ENCODE measurements at regions not wholly inside any gene's neighbourhood (a gene's known extent, or its start where the extent isn't known, plus 50 kb on each side); places are given as distances from the start of the nearest gene placed in this dataset.
"Not testable (repeated sequence)": the region's sequence is repeated elsewhere in the genome, so short reads cannot be mapped to it uniquely, and the experiment has no call there.

GRCh38 chr2:37744010-37744409 is 72.6 kb upstream of the CDC42EP3 start:
- CTCF ChIA-PET: no interaction called here
- DNase-seq: no peak
- no peaks in the 10 kb centered on the region for H3K9me3 Mint-ChIP-seq
- intact Hi-C loops (cut with micrococcal nuclease): no loop called here
- no peak overlapping the region for H3K4me3 Mint-ChIP-seq
- no peak overlapping the region for H3K27ac Mint-ChIP-seq
- H3K4me1 Mint-ChIP-seq (ENCODE audit: low read depth): peaks cover 5% of the 10 kb centered on the region
- no peaks in the 10 kb centered on the region for H3K36me3 Mint-ChIP-seq (ENCODE audit: low read depth)
- H3K27me3 Mint-ChIP-seq (ENCODE audit: low read depth): no peaks in the 10 kb centered on the region

GRCh38 chr2:37744961-37745360 is 73.5 kb upstream of the CDC42EP3 start:
- H3K27me3 Mint-ChIP-seq (ENCODE audit: low read depth); H3K4me3 Mint-ChIP-seq; intact Hi-C loops (cut with micrococcal nuclease); H3K9me3 Mint-ChIP-seq; DNase-seq; H3K27ac Mint-ChIP-seq; H3K4me1 Mint-ChIP-seq (ENCODE audit: low read depth); H3K36me3 Mint-ChIP-seq (ENCODE audit: low read depth); CTCF ChIA-PET: not testable (repeated sequence)

DNA sequence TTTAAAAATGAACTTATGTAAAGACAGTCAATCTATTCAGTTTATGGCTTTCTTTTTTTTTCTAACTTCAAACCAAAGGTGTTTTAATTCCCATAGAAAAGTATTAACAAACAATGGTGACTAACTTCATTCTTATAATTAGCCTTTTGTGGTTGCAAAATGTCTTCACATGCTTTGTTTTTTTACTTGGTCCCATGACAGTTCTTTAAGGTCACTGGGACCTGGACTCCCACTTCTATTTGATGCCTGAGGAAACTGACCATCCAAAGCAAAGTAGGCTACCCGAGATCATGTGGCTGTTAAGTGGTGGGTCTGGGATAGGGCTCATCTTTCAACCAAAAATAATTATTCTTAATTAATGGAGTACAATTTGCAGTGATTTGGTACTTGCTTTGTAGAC is 74.6 kb upstream of the CDC42EP3 start:
- CTCF ChIA-PET: not testable (repeated sequence)

GRCh38 chr2:37746883-37747282 is 75.4 kb upstream of the CDC42EP3 start:
- no peak overlapping the region for H3K4me3 Mint-ChIP-seq
- no peak overlapping the region for H3K27ac Mint-ChIP-seq
- CTCF ChIA-PET: no interaction called here
- no peaks in the 10 kb centered on the region for H3K9me3 Mint-ChIP-seq
- intact Hi-C loops (cut with micrococcal nuclease): no loop called here
- no peaks in the 10 kb centered on the region for H3K4me1 Mint-ChIP-seq (ENCODE audit: low read depth)
- DNase-seq: no peak
- H3K27me3 Mint-ChIP-seq (ENCODE audit: low read depth): no peaks in the 10 kb centered on the region
- no peaks in the 10 kb centered on the region for H3K36me3 Mint-ChIP-seq (ENCODE audit: low read depth)

More for the DNA sequence above, 74.6 kb upstream of the CDC42EP3 start:
- intact Hi-C loops (cut with micrococcal nuclease); H3K36me3 Mint-ChIP-seq (ENCODE audit: low read depth); DNase-seq; H3K27ac Mint-ChIP-seq; H3K4me1 Mint-ChIP-seq (ENCODE audit: low read depth); H3K9me3 Mint-ChIP-seq; H3K27me3 Mint-ChIP-seq (ENCODE audit: low read depth); H3K4me3 Mint-ChIP-seq: not testable (repeated sequence)

- Mint-ChIP-seq H3K27ac (no peak overlapping the region), H3K4me1 (ENCODE audit: low read depth) (no peaks in the 10 kb centered on the region), H3K27me3 (ENCODE audit: low read depth) (no peaks in the 10 kb centered on the region), H3K36me3 (ENCODE audit: low read depth) (no peaks in the 10 kb centered on the region), H3K4me3 (no peak overlapping the region), H3K9me3 (no peaks in the 10 kb centered on the region)
- CTCF ChIA-PET: interaction anchor here (1.4 kb wide), 1 partner anchor 11 kb away, joined by 3 read pairs; no protein-coding TSS in a partner anchor
- intact Hi-C loops (cut with micrococcal nuclease): no loop called here
- DNase-seq: no peak
Measured at GRCh38 chr2:37748541-37748940, 77.1 kb upstream of the CDC42EP3 start.

DNA sequence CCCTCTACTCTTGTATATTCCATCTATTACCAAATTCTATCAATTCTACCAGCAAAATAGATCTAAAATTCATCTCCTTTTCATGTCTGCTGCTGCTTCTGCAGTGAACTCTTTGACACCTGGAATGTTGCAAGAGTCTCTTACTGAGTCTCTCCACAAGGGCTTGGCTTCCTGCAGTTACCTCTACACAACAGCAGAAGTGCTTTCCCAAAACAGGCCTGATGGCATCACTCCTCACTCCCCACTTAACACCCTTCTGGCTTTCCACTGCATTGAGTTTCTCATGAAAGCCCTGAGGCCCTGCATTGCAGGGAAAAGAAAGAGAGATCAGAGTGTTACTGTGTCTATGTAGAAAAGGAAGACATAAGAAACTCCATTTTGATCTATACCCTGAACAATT is 78.8 kb upstream of the CDC42EP3 start:
- CTCF ChIA-PET; H3K4me1 Mint-ChIP-seq (ENCODE audit: low read depth); intact Hi-C loops (cut with micrococcal nuclease); DNase-seq; H3K27me3 Mint-ChIP-seq (ENCODE audit: low read depth); H3K36me3 Mint-ChIP-seq (ENCODE audit: low read depth); H3K9me3 Mint-ChIP-seq; H3K4me3 Mint-ChIP-seq; H3K27ac Mint-ChIP-seq: not testable (repeated sequence)

GRCh38 chr2:37752766-37753165 is 81.3 kb upstream of the CDC42EP3 start:
- CTCF ChIA-PET: interaction anchor here (1.0 kb wide), 1 partner anchor 124 kb away, joined by 3 read pairs; no protein-coding TSS in a partner anchor
- intact Hi-C loops (cut with micrococcal nuclease): no loop called here
- DNase-seq: no peak
- H3K27me3 Mint-ChIP-seq (ENCODE audit: low read depth): no peaks in the 10 kb centered on the region
- no peak overlapping the region for H3K4me3 Mint-ChIP-seq
- no peaks in the 10 kb centered on the region for H3K9me3 Mint-ChIP-seq
- H3K27ac Mint-ChIP-seq: no peak overlapping the region
- no peaks in the 10 kb centered on the region for H3K36me3 Mint-ChIP-seq (ENCODE audit: low read depth)
- no peaks in the 10 kb centered on the region for H3K4me1 Mint-ChIP-seq (ENCODE audit: low read depth)

GRCh38 chr2:37753758-37754157 is 82.3 kb upstream of the CDC42EP3 start:
- no peaks in the 10 kb centered on the region for H3K36me3 Mint-ChIP-seq (ENCODE audit: low read depth)
- CTCF ChIA-PET: interaction anchor here (0.6 to 0.9 kb wide), 2 partner anchors 10 to 80 kb away, joined by 3 read pairs; no protein-coding TSS in a partner anchor
- no peak overlapping the region for H3K4me3 Mint-ChIP-seq
- no peaks in the 10 kb centered on the region for H3K9me3 Mint-ChIP-seq
- DNase-seq: no peak
- intact Hi-C loops (cut with micrococcal nuclease): no loop called here
- H3K27me3 Mint-ChIP-seq (ENCODE audit: low read depth): no peaks in the 10 kb centered on the region
- H3K27ac Mint-ChIP-seq: no peak overlapping the region
- H3K4me1 Mint-ChIP-seq (ENCODE audit: low read depth): no peaks in the 10 kb centered on the region

DNA sequence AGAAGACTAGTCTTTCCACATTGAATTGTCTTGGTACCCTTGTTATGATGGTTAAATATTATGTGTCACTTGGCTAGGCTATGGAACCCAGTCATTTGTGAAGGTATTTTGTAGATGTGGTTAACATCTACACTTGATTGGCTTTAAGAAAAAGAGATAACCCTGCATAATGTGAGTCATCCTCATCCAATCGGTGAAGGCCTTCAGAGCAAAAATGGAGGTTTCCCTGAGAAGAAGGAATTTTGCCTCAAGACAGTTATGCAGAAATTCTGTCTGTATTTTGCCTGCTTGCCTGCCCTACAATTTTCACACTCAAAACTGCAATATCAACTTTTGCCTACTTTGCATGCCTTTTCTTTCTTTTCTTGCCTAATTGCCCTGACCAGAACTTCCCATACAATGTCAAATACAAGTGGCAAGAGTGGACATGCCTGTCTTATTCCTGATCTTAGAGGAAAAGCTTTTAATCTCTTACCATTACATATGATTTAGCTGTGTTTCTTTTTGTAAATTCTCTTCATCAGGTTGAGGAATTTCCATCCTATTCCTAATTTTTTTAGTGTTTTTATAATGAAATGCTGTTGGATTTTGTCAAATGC is 84.6 kb upstream of the CDC42EP3 start:
- H3K4me3 Mint-ChIP-seq; intact Hi-C loops (cut with micrococcal nuclease); H3K36me3 Mint-ChIP-seq (ENCODE audit: low read depth); H3K9me3 Mint-ChIP-seq; DNase-seq; H3K27me3 Mint-ChIP-seq (ENCODE audit: low read depth); H3K27ac Mint-ChIP-seq; H3K4me1 Mint-ChIP-seq (ENCODE audit: low read depth): not testable (repeated sequence)
- CTCF ChIA-PET: interaction anchor here (0.7 to 1.0 kb wide), 2 partner anchors 9 to 38 kb away, joined by 3 read pairs; no protein-coding TSS in a partner anchor

DNA sequence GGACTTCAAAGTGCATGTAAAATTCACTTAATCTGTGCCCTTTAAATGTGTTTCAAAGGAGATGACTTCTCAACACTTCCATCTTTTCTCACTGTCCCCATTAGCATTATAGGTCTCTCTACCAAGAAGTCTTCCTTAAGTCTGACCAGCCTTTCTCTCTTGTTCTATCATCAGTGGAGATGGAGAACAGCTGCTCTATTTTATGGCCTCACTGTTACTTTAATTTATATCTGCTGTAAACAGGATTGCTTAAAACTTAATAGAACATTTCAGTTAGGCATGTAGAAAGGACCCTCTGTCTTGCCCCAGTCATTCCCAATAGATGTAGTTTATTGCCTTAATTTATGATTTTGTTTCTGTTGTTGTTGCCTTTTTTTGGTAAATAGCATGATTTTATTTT is 86.0 kb upstream of the CDC42EP3 start:
- H3K4me1 Mint-ChIP-seq (ENCODE audit: low read depth); H3K27ac Mint-ChIP-seq; DNase-seq; H3K27me3 Mint-ChIP-seq (ENCODE audit: low read depth); H3K9me3 Mint-ChIP-seq; CTCF ChIA-PET; H3K36me3 Mint-ChIP-seq (ENCODE audit: low read depth); H3K4me3 Mint-ChIP-seq; intact Hi-C loops (cut with micrococcal nuclease): not testable (repeated sequence)

- H3K27ac Mint-ChIP-seq; H3K9me3 Mint-ChIP-seq; intact Hi-C loops (cut with micrococcal nuclease); CTCF ChIA-PET; H3K4me1 Mint-ChIP-seq (ENCODE audit: low read depth); H3K4me3 Mint-ChIP-seq; H3K36me3 Mint-ChIP-seq (ENCODE audit: low read depth); DNase-seq; H3K27me3 Mint-ChIP-seq (ENCODE audit: low read depth): not testable (repeated sequence)
Measured at GRCh38 chr2:37758141-37758601, 86.7 kb upstream of the CDC42EP3 start.

DNA sequence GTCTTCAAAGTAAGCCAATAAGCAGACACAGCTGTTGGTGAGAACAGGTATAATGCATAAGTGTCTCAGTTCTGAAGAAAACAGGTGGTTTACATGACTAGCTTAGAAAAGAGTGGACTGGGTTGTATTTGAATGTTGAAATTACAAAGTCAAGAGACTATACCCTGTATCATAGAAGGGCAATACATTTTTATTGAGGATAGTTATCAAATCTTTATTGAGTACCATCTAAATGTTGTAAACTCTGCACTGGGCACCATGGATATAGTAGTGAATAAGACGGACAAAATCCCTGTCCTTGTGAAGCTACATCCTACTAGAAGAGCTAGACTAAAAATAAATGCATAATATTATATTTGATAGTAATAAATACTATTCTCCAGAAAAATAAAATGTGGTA is 88.5 kb upstream of the CDC42EP3 start:
- CTCF ChIA-PET: interaction anchor here (0.6 kb wide), 1 partner anchor 123 kb away, joined by 3 read pairs; no protein-coding TSS in a partner anchor
- H3K4me3 Mint-ChIP-seq; H3K27ac Mint-ChIP-seq; H3K4me1 Mint-ChIP-seq (ENCODE audit: low read depth); intact Hi-C loops (cut with micrococcal nuclease); H3K9me3 Mint-ChIP-seq; H3K36me3 Mint-ChIP-seq (ENCODE audit: low read depth); H3K27me3 Mint-ChIP-seq (ENCODE audit: low read depth); DNase-seq: not testable (repeated sequence)

GRCh38 chr2:37760471-37760870 is 89.0 kb upstream of the CDC42EP3 start:
- CTCF ChIA-PET: interaction anchor here (0.6 kb wide), 1 partner anchor 122 kb away, joined by 3 read pairs; no protein-coding TSS in a partner anchor

More at GRCh38 chr2:37760471-37760870, 89.0 kb upstream of the CDC42EP3 start:
- Mint-ChIP-seq H3K27ac (no peak overlapping the region), H3K4me3 (no peak overlapping the region), H3K9me3 (no peaks in the 10 kb centered on the region), H3K36me3 (ENCODE audit: low read depth) (no peaks in the 10 kb centered on the region), H3K4me1 (ENCODE audit: low read depth) (peaks cover 4% of the 10 kb centered on the region), H3K27me3 (ENCODE audit: low read depth) (no peaks in the 10 kb centered on the region)
- DNase-seq: no peak
- intact Hi-C loops (cut with micrococcal nuclease): no loop called here

All from activated naive CD4-positive, alpha-beta T cell treated with anti-CD3 and anti-CD28 coated beads for 36 hours (primary cell).